Activated naive CD4-positive, alpha-beta T cell treated with anti-CD3 and anti-CD28 coated beads, Interleukin-2, amount 10 ng/mL, durations not matched to agents 7 days and 5 days (primary cell): ENCODE measurements at regions not wholly inside any gene's neighbourhood (a gene's known extent, or its start where the extent isn't known, plus 50 kb on each side); places are given as distances from the start of the nearest gene placed in this dataset.

ENCODE experiments used
- CTCF ChIA-PET: fragments of 350-600 bp; sonication (Branson Sonifier 250); formaldehyde crosslinking; loops from one replicate; lab custom pipeline; 2021; ENCODE audit warnings: antibody characterized with exemption; lab: Charles Lee
- DNase-seq: peaks from one replicate; pipeline ENCODE4 v3.0.0-alpha.2; 2020
- H3K27ac Mint-ChIP-seq: one replicate; pipeline ENCODE4 v1.8.0; 2021; ENCODE audit warnings: mild to moderate bottlenecking, moderate library complexity, mixed read lengths
- H3K27me3 Mint-ChIP-seq: one replicate; pipeline ENCODE4 v1.8.0; 2021; ENCODE audit warnings: mild to moderate bottlenecking, mixed read lengths
- H3K36me3 Mint-ChIP-seq: one replicate; pipeline ENCODE4 v1.8.0; 2021; ENCODE audit warnings: mixed read lengths
- H3K4me1 Mint-ChIP-seq: one replicate; pipeline ENCODE4 v1.8.0; 2021; ENCODE audit warnings: mixed read lengths
- H3K4me3 Mint-ChIP-seq: one replicate; pipeline ENCODE4 v1.8.0; 2021; ENCODE audit warnings: mild to moderate bottlenecking, moderate library complexity, mixed read lengths
- H3K9me3 Mint-ChIP-seq: one replicate; pipeline ENCODE4 v1.8.0; 2021; ENCODE audit warnings: mixed read lengths

- CTCF ChIA-PET, result no interaction called here
- H3K4me1 Mint-ChIP-seq, result no peaks in the 10 kb centered on the region
- no peak overlapping the region for H3K27ac Mint-ChIP-seq
- H3K36me3 Mint-ChIP-seq, result no peaks in the 10 kb centered on the region
- H3K9me3 Mint-ChIP-seq, result no peaks in the 10 kb centered on the region
- no peak overlapping the region for H3K4me3 Mint-ChIP-seq
- H3K27me3 Mint-ChIP-seq, result no peaks in the 10 kb centered on the region
- no peak for DNase-seq
These were observed 423.1 kb downstream of the MAFB start for GRCh38 chr20:40265825-40266533.

DNA sequence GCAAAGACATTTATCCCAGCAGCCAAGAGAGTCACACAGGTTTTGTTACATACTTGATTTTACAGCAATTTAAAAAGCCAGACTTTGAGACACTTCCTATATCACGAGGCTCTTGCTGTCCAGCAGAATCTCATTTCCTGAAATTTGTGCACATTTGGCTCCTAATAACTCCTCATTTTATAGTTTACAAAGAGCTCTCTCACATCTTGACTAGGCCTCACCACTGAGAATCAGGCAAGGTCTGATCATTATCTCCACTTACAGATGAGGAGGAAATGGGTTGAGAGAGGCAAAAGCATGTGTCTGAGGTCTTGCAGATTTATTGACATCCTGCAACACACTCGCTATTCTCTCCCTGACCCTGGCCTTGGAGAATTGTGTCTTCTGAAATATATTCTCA is 426.8 kb downstream of the MAFB start:
- H3K9me3 Mint-ChIP-seq, result no peaks in the 10 kb centered on the region
- H3K27me3 Mint-ChIP-seq, result no peaks in the 10 kb centered on the region
- no peak for DNase-seq
- H3K27ac Mint-ChIP-seq, result peak overlapping the region; percentile 14
- no peaks in the 10 kb centered on the region for H3K36me3 Mint-ChIP-seq
- no peak overlapping the region for H3K4me3 Mint-ChIP-seq
- CTCF ChIA-PET, result no interaction called here
- no peaks in the 10 kb centered on the region for H3K4me1 Mint-ChIP-seq

- CTCF ChIA-PET, result no interaction called here
- Mint-ChIP-seq H3K27me3 (no peaks in the 10 kb centered on the region), H3K9me3 (no peaks in the 10 kb centered on the region), H3K4me1 (no peaks in the 10 kb centered on the region), H3K36me3 (no peaks in the 10 kb centered on the region), H3K4me3 (no peak overlapping the region), H3K27ac (no peak overlapping the region)
- no peak for DNase-seq
These were observed 430.1 kb downstream of the MAFB start for GRCh38 chr20:40258931-40259330.

DNA sequence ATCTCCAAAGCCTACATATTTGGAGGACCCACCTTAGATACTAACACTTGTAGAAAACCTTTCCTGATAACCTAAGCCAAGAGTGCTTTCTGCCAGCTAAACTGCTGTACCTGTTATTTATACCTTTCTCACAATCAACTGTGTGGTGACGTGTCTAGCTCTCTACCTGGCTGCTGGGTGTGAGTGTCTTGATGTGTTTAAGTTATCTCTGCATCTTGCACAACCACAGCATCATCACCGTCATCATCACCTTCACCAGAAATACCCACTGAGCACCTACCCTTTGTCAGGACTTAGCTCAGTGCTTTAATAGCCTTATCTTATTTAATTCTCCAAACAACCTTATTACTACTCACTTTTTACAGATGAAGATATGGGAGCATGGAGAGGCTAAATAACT is 431.3 kb downstream of the MAFB start:
- Mint-ChIP-seq H3K36me3 (no peaks in the 10 kb centered on the region), H3K4me1 (no peaks in the 10 kb centered on the region), H3K9me3 (no peaks in the 10 kb centered on the region), H3K4me3 (no peak overlapping the region), H3K27ac (no peak overlapping the region), H3K27me3 (no peaks in the 10 kb centered on the region)
- DNase-seq, result no peak
- CTCF ChIA-PET, result no interaction called here

DNA sequence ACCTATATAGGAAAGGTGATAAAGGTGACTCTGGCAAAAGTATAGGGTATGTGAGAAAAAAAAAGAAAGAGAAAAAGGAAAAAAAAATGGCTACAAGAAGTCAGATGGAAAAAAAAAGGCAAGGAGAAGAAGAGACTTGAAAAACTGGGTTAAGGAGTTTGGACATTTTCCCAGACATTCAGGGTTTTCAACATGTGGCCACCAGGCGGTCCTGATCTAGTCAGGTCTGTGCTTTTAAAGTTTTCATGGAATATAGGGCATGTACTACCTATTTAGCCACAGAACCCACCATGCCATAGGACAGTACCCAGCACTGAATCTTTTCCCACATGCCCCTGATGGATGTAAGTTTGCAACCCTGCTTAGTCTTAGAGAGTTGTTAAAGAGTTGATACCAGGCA is 433.7 kb downstream of the MAFB start:
- no peaks in the 10 kb centered on the region for H3K36me3 Mint-ChIP-seq
- H3K4me1 Mint-ChIP-seq, result no peaks in the 10 kb centered on the region
- no peak for DNase-seq
- no peak overlapping the region for H3K4me3 Mint-ChIP-seq
- H3K9me3 Mint-ChIP-seq, result no peaks in the 10 kb centered on the region
- CTCF ChIA-PET, result no interaction called here
- no peaks in the 10 kb centered on the region for H3K27me3 Mint-ChIP-seq
- no peak overlapping the region for H3K27ac Mint-ChIP-seq

DNA sequence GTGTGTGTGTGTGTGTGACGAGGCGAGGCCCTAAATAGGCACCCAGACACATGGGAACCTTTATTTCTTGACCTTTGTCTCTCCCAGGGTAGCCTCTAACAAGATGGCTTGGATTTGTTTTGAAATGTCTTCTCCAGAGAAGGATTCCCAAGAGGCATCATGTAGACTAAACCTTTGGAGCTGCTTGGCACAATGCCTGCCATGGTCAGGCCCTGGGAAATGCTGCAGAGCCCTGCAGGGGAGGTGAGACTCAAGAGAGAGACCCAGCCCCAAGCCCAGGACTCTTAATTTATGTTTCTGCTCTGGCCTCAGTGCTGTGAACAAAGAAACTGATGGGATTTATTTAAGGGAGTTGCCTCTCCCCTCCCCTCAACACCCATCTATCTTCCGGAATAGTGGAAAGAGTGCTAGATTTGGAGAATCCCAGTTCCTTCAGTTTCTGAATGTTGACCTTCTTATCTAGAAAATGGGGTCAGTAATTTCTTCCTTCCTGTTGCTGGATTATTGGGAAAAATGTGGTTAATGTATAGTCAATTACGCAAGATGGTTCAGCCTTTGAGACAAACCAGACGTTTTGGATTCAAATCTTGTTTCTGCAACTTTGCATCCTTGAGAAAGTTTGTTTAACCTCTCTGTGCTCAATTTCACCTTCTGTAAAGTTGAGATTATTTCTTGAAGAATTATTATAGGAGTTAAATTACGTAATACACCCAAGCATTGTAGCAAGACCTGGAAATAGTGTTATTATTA is 434.8 kb downstream of the MAFB start:
- Mint-ChIP-seq H3K36me3 (no peaks in the 10 kb centered on the region), H3K4me3 (no peak overlapping the region), H3K9me3 (no peaks in the 10 kb centered on the region), H3K27me3 (no peaks in the 10 kb centered on the region), H3K4me1 (no peaks in the 10 kb centered on the region), H3K27ac (no peak overlapping the region)
- CTCF ChIA-PET, result no interaction called here
- DNase-seq, result no peak

GRCh38 chr20:40251284-40251932 is 437.6 kb downstream of the MAFB start:
- Mint-ChIP-seq H3K36me3 (no peaks in the 10 kb centered on the region), H3K9me3 (no peaks in the 10 kb centered on the region), H3K4me1 (no peaks in the 10 kb centered on the region), H3K27ac (no peak overlapping the region), H3K27me3 (no peaks in the 10 kb centered on the region), H3K4me3 (no peak overlapping the region)
- no peak for DNase-seq
- CTCF ChIA-PET, result no interaction called here

- no peak overlapping the region for H3K27ac Mint-ChIP-seq
- no peak overlapping the region for H3K4me3 Mint-ChIP-seq
These were observed 439.2 kb downstream of the MAFB start for GRCh38 chr20:40249805-40250204.

GRCh38 chr20:40245829-40246228 is 443.2 kb downstream of the MAFB start:
- no peak overlapping the region for H3K4me3 Mint-ChIP-seq

More at GRCh38 chr20:40249805-40250204, 439.2 kb downstream of the MAFB start:
- no peaks in the 10 kb centered on the region for H3K27me3 Mint-ChIP-seq
- CTCF ChIA-PET, result no interaction called here
- no peaks in the 10 kb centered on the region for H3K4me1 Mint-ChIP-seq
- no peaks in the 10 kb centered on the region for H3K9me3 Mint-ChIP-seq
- no peaks in the 10 kb centered on the region for H3K36me3 Mint-ChIP-seq
- no peak for DNase-seq

GRCh38 chr20:40244286-40244685 is 444.8 kb downstream of the MAFB start:
- H3K4me1 Mint-ChIP-seq, result no peaks in the 10 kb centered on the region
- no peak overlapping the region for H3K27ac Mint-ChIP-seq
- no peaks in the 10 kb centered on the region for H3K36me3 Mint-ChIP-seq
- CTCF ChIA-PET, result no interaction called here
- no peak overlapping the region for H3K4me3 Mint-ChIP-seq
- no peaks in the 10 kb centered on the region for H3K9me3 Mint-ChIP-seq
- H3K27me3 Mint-ChIP-seq, result no peaks in the 10 kb centered on the region
- no peak for DNase-seq

More at GRCh38 chr20:40245829-40246228, 443.2 kb downstream of the MAFB start:
- CTCF ChIA-PET, result no interaction called here
- H3K36me3 Mint-ChIP-seq, result no peaks in the 10 kb centered on the region
- H3K4me1 Mint-ChIP-seq, result no peaks in the 10 kb centered on the region
- no peak for DNase-seq
- no peaks in the 10 kb centered on the region for H3K27me3 Mint-ChIP-seq
- H3K27ac Mint-ChIP-seq, result no peak overlapping the region
- H3K9me3 Mint-ChIP-seq, result no peaks in the 10 kb centered on the region

DNA sequence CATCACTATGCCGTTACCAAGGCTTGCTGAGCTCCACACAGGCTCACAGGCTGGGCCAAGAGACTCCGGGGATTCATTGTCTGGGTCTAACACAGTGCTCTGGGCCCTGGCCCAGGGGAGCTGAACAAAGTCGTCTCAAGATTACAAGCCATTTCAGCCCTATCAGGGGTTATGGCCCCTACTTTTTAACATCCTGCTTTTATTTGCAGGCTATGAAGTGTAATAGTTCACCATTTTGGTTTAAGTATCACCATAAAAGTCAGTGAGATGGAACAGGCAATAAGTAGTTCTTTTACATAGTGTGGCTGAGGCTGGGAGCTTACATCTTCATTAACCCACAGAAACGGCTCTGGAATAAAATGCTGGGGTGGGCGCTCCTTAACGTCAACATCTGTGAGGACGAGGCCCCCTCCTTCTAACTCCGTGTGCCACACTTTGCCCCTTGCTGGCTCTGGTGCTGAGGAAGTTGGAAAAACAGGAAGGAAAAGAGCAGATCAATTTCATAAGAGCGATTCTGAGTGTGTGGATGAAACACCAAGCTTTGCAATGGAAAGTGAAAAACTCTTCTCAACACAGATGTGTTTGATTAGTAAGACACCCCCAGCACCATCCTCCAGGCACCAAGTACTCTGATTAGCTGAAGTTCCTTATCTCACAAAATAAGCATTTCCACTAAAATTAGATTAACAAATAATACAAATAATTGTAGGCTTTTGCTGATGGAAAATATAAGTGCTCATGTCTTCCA is 447.3 kb downstream of the MAFB start:
- CTCF ChIA-PET, result no interaction called here
- Mint-ChIP-seq H3K4me3 (no peak overlapping the region), H3K9me3 (no peaks in the 10 kb centered on the region), H3K27ac (no peak overlapping the region), H3K27me3 (no peaks in the 10 kb centered on the region), H3K36me3 (no peaks in the 10 kb centered on the region), H3K4me1 (no peaks in the 10 kb centered on the region)
- DNase-seq, result no peak

DNA sequence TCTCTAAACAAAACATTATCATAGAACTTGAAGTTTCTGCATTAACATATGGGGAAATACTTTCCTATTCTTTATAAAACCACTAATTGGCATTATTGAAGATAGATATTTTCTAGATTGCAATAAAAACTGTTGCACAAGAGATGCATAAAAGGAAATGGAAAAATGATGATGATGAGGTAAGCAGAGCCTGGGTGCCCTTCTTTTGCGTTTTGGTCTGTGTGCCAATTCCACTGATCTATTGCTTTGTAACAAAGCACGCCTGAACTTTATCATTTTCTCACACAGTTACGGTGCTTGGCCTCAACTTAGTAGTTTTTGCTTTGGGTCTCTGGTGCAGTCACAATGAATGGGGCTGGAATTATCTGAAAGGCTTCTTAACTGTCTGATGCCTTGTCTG is 450.5 kb downstream of the MAFB start:
- Mint-ChIP-seq H3K4me3 (no peak overlapping the region), H3K4me1 (no peaks in the 10 kb centered on the region), H3K27ac (no peak overlapping the region), H3K9me3 (no peaks in the 10 kb centered on the region), H3K36me3 (no peaks in the 10 kb centered on the region), H3K27me3 (peaks cover 3% of the 10 kb centered on the region)
- CTCF ChIA-PET, result no interaction called here
- DNase-seq, result no peak

- CTCF ChIA-PET, result no interaction called here
- H3K9me3 Mint-ChIP-seq, result no peaks in the 10 kb centered on the region
- H3K4me3 Mint-ChIP-seq, result no peak overlapping the region
- peaks cover 3% of the 10 kb centered on the region for H3K27me3 Mint-ChIP-seq
- no peak overlapping the region for H3K27ac Mint-ChIP-seq
- DNase-seq, result no peak
- no peaks in the 10 kb centered on the region for H3K4me1 Mint-ChIP-seq
- H3K36me3 Mint-ChIP-seq, result no peaks in the 10 kb centered on the region
These were observed 454.4 kb downstream of the MAFB start for GRCh38 chr20:40234593-40234992.

- H3K36me3 Mint-ChIP-seq, result no peaks in the 10 kb centered on the region
- DNase-seq, result no peak
- no peak overlapping the region for H3K27ac Mint-ChIP-seq
- H3K4me3 Mint-ChIP-seq, result no peak overlapping the region
- H3K9me3 Mint-ChIP-seq, result no peaks in the 10 kb centered on the region
- CTCF ChIA-PET, result no interaction called here
- H3K27me3 Mint-ChIP-seq, result peaks cover 3% of the 10 kb centered on the region
- H3K4me1 Mint-ChIP-seq, result no peaks in the 10 kb centered on the region
These were observed 455.6 kb downstream of the MAFB start for GRCh38 chr20:40233406-40233805.
